ENCODE measurements at regions not wholly inside any gene's neighbourhood (a gene's known extent, or its start where the extent isn't known, plus 50 kb on each side); places are given as distances from the start of the nearest gene placed in this dataset.

GRCh38 chr15:62736756-62737155 lies 305.8 kb upstream of the TPM1 start:
- TF ChIP-seq POLR2A (IDR thresholded peaks at IDR 0.05), result no peak
- TF ChIP-seq CTCF (IDR thresholded peaks at IDR 0.05), result no peak
- TF ChIP-seq EP300 (IDR thresholded peaks at IDR 0.05), result no peak
- TF ChIP-seq POLR2AphosphoS5 (IDR thresholded peaks at IDR 0.05), result no peak
